NCI-H2081 (cell line): ENCODE measurements at regions not wholly inside any gene's neighbourhood (a gene's known extent, or its start where the extent isn't known, plus 50 kb on each side); places are given as distances from the start of the nearest gene placed in this dataset.
"Not testable (repeated sequence)": the region's sequence is repeated elsewhere in the genome, so short reads cannot be mapped to it uniquely, and the experiment has no call there.

Experiments used
- DNase-seq, 2 experiments: peaks; one replicate each; lab custom pipeline; 2025; lab: John Stamatoyannopoulos, UW

GRCh38 chr22:22758101-22758807 lies 113.8 kb downstream of the GGTLC2 start:
- DNase-seq = not testable (repeated sequence)

GRCh38 chr22:22759371-22759770 lies 115.0 kb downstream of the GGTLC2 start:
- DNase-seq = no peak

DNA sequence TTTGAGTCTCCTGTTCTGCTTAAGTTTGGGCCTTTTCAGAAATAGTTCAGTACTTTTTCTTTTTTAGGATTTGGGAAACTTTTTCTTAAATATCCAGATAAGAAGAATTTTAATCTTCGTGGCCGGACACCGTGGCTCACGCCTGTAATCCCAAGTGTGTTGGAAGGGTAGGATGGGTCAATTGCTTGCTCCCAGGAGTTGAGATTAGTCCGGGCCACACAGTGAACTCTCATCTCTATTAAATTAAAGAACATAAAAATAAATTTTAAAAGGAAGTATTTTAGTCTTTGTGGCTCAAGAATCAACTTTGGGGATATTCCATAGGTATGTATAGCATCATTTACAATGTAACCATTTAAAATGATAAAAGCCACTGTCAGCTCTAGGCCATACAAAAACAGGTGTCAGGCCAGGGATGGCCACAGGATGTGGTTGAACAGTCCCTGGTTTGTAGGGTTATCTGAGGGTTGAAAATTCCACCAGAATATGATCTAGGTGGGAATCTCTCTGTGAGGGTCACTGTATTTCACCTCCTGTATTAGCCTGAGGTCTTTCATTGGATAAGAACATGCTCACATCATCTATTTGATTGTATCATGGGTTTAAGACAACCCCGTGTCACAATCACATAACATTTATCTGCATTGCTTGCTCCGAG lies 115.6 kb downstream of the GGTLC2 start:
- no peak for DNase-seq

- DNase-seq = no peak
Observed at GRCh38 chr22:22761606-22761962, 117.2 kb downstream of the GGTLC2 start.

DNA sequence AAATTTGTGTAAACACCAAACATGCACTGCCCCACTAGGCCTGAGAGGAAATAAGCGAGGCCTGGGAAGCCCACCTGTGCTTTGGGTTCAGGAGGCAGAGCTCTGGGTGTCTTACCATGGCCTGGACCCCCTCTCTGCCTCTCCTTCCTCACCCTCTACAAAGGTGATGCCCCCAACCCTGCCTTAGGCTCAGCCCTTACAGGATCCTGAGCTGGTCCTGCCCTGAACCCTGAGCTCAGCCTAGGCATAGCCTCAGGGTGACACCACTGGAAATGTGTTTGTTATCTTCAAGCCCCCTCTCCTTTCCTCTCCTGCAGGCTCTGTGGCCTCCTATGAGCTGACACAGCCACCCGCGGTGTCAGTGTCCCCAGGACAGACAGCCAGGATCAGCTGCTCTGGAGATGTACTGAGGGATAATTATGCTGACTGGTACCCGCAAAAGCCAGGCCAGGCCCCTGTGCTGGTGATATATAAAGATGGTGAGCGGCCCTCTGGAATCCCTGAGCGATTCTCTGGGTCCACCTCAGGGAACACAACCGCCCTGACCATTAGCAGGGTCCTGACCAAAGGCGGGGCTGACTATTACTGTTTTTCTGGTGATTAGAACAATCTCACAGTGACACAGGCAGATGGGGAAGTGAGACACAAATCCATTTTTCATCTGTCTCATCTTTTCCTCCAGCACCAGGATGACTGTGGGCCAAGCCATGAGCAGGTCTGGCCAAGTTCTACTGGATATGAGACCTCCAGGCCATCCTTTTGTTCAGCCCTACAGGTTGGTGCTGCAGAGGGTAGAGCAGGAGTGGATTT lies 117.8 kb downstream of the GGTLC2 start:
- DNase-seq = no peak

GRCh38 chr22:22763512-22763911 lies 119.1 kb downstream of the GGTLC2 start:
- no peak for DNase-seq

- no peak for DNase-seq
Observed at GRCh38 chr22:22764085-22764484, 119.7 kb downstream of the GGTLC2 start.

DNA sequence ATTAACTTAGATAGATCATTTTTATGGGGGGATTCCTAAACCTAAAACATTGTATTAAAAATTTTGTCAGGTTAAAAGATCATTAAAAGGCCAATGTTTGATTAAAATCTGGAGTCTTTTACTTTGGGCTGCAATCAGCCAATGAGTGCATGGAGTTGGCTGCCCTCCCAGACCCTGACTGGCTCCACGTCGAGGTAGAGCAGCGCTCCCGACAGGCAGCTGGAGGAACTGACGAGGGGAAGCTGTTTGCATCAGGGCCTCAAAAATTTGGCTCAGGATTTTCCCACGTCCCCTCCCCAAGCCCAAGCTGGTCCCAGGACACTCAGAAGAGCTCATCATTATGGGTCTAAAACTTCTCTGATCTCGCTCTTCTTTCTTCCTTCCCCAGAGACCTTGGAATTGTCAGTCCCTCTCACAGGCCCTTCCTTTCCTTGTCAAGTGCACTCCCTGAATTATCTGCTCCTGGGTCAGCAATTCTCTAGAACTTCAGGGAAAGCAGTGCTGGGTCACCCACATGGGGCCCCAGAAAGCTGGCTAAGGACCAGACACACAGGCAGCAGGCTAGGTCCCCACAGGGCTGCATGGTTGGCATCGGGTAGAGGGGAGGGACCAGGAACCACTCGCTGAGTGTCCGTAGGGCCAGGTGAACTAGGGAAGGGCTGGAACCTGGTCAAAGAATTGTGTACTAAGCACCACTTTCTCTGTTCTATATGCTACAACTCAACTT lies 119.6 kb upstream of the IGLL5 start:
- no peak for DNase-seq

- no peak for DNase-seq
Observed at GRCh38 chr22:22768885-22769284, 118.7 kb upstream of the IGLL5 start.

DNA sequence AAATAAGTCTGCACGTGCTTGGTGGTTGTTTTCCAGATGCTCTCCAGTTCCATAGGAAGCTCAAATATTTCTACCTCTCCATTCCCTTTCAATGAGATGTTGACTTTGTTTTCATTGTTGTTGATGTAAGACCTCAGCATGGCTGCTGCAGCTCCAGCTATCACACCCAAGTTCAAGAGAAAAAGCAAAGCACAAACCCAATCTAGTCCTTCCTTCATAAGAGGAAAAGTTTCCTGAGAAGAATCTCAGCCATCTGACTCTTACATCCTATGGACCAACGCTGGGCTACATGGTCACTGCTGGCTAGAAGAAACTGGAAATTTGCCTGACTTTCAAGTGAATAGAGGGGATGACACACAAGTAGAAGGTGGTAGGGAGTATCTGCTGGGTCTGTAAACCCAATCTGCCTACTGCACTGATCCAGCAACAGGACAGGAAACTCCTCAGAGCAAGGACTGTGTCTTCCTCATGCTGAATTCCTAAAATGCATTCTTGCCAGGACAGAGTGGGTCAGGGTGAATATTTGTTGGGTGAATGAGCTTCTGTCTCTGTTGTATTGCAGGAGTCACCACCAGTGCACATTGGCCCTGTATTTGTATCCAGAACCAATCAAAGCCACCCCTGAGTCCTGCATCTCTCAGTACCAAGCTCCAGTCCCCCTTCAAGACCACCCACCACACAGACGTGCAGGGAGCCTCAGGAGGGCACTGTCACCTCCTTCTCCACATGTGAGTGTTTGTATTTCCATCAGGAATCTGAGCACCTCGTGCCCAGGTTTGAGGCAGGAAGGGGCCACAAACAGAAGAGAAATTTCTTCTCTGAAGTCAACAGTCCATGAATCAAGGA lies 118.0 kb upstream of the IGLL5 start:
- no peak for DNase-seq

DNA sequence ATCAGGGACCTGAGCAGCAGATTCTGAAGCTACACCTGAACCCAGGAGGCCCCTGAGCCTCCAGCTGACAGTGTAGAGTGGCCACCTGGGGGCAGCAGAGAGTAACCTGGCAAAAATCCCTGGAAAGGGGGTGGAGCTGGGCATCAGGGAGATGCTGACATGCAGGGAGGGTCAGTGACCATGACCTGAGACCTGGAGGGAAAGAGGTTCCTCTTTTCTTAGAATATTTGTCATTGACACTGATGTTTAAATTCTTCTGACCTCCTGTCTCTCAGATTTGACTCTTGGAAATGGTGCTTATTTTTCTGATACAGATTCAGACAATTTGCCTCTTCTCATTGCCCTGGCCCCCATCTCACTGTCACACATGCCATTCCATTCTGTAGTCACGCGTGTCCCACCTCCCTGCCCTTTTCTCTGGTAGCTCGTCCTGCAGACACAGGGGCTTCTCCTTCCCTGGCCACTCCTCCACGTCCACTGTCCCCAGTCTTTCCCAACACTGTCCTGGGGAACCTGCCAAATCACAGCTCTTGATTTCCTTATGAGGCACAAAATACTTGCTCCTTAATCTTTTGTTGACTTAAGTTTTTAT lies 117.2 kb upstream of the IGLL5 start:
- peak; percentile 15 for DNase-seq

- DNase-seq = no peak
Observed at GRCh38 chr22:22770881-22771280, 116.7 kb upstream of the IGLL5 start.

DNA sequence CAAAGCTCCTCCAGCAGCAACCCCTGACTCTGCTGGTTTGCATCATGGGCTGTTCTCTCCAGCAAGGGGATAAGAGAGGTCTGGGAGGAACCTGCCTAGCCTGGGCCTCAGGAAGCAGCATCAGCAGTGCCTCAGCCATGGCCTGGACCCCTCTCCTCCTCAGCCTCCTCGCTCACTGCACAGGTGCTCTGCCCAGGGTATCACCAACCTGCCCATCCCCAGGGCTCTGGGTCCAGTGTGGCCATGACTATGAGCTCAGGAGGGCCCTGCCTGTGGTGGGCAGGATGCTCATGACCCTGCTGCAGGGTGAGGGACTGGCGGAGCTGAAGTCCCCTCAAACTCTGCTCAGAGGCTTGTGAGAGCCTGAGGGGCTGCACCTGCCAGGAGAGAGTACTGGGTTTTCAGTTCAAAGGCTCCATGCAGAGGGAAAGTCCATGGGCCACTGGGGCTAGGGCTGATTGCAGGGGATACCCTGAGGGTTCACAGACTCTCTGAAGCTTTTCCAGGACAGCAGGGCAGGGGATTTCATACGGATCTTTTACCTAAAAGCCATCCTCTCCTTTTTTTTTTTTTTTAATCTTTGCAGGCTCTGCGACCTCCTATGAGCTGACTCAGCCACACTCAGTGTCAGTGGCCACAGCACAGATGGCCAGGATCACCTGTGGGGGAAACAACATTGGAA lies 115.8 kb upstream of the IGLL5 start:
- DNase-seq = no peak

DNA sequence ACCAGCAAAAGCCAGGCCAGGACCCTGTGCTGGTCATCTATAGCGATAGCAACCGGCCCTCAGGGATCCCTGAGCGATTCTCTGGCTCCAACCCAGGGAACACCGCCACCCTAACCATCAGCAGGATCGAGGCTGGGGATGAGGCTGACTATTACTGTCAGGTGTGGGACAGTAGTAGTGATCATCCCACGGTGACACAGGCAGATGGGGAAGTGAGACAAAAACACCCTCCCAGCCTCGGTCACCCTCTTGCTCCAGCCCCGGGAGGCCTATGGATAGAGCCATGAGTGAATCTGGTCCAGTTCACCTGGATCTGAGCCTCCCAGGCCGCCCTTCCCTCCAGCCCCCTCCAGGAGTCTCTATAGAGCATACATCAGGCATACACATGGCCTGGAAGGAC lies 115.2 kb upstream of the IGLL5 start:
- no peak for DNase-seq

- no peak for DNase-seq
Observed at GRCh38 chr22:22772883-22773282, 114.7 kb upstream of the IGLL5 start.

- no peak for DNase-seq
Observed at GRCh38 chr22:22773427-22773826, 114.2 kb upstream of the IGLL5 start.

- DNase-seq = no peak
Observed at GRCh38 chr22:22773979-22774604, 113.5 kb upstream of the IGLL5 start.

DNA sequence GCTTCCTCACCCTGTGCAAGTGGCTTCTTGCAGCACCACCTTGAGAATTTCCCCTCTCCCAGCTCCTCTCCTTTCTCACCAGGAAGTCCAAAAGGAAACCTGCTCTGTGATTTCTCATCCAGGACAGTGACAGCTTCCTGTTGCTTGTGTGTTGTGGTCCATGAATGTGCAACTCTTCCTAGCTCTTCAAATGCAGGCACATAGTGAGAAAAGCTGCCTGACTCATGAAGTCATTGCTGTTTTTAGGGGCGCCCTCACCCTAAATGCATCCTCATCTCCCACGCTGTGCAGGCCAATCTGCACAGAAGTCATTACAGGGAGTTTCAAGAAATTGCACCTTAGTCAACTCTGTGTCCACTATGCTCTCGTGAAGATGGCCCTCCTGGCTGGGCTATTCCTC lies 112.9 kb upstream of the IGLL5 start:
- DNase-seq = not testable (repeated sequence)

DNA sequence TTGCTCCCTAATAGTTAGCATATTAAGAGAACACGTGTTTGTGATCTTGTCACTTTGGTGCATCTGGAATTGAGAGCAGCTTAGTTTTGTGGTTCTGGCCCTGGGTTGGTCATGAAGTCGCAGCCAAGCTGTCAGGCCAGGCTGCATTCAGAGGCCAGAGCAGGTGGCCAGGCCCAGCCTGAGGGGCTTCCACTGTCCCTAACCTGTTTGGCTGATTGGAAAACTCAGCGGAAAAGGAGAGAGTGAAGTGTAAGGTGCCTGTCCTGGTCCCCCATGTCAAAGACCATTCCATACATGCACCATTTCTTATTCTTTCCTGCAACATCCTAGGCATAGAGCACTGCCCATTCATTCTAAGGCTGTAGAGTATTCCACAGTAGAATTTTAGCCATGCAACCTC lies 111.5 kb upstream of the IGLL5 start:
- DNase-seq = no peak

GRCh38 chr22:22779213-22779612 lies 108.4 kb upstream of the IGLL5 start:
- no peak for DNase-seq
